ENCODE measurements at regions not wholly inside any gene's neighbourhood (a gene's known extent, or its start where the extent isn't known, plus 50 kb on each side); places are given as distances from the start of the nearest gene placed in this dataset.

GRCh38 chr5:8418049-8418426, 549.1 kb downstream of the MTRR start (continued):
- TF ChIP-seq AFF4 (CRISPR knock-in tag; IDR thresholded peaks at IDR 0.05; ENCODE audit: borderline replicate concordance) (no peak), ZBTB43 (CRISPR knock-in tag; IDR thresholded peaks at IDR 0.05) (no peak), ESRRA (CRISPR knock-in tag; IDR thresholded peaks at IDR 0.05; ENCODE audit: borderline replicate concordance) (no peak)

- TF ChIP-seq OVOL2 (CRISPR knock-in tag; IDR thresholded peaks at IDR 0.05; ENCODE audit: borderline replicate concordance): no peak
- TF ChIP-seq PRRX2 (CRISPR knock-in tag; IDR thresholded peaks at IDR 0.05): no peak
- no peak for TF ChIP-seq ZNF317 (CRISPR knock-in tag; IDR thresholded peaks at IDR 0.05; ENCODE audit: borderline replicate concordance, low read depth)
- no peak for TF ChIP-seq GRHL2 (CRISPR knock-in tag; IDR thresholded peaks at IDR 0.05; ENCODE audit: insufficient replicate concordance, severe bottlenecking)
- no peak for TF ChIP-seq MXD4 (CRISPR knock-in tag; IDR thresholded peaks at IDR 0.05; ENCODE audit: borderline replicate concordance)
- TF ChIP-seq RORB (CRISPR knock-in tag; IDR thresholded peaks at IDR 0.05): no peak
- no peak for TF ChIP-seq ATF1 (CRISPR knock-in tag; IDR thresholded peaks at IDR 0.05)
- TF ChIP-seq ZNF425 (CRISPR knock-in tag; conservative IDR thresholded peaks at IDR 0.05): no peak
- no peak for TF ChIP-seq ZNF263 (CRISPR knock-in tag; IDR thresholded peaks at IDR 0.05; ENCODE audit: low read depth)
- no peak for TF ChIP-seq JAZF1 (CRISPR knock-in tag; IDR thresholded peaks at IDR 0.05)
- TF ChIP-seq ZNF138 (CRISPR knock-in tag; conservative IDR thresholded peaks at IDR 0.05): no peak
- TF ChIP-seq USF1 (CRISPR knock-in tag; IDR thresholded peaks at IDR 0.05): no peak
- TF ChIP-seq ATF3 (CRISPR knock-in tag; conservative IDR thresholded peaks at IDR 0.05): no peak
- ChIA-PET CTCF (no interaction called here), POLR2A (no interaction called here)
- H3K27ac Mint-ChIP-seq: no peak overlapping the region
- H3K4me1 Mint-ChIP-seq: peaks cover 4% of the 10 kb centered on the region
- ATAC-seq (no peak), DNase-seq (ENCODE audit: low spot score) (no peak)
- H3K4me3 Mint-ChIP-seq: no peak overlapping the region
- peaks cover 8% of the 10 kb centered on the region; the same call in 1 of the 2 replicates for H3K36me3 Mint-ChIP-seq
- no peaks in the 10 kb centered on the region; the same call in 1 of the 2 replicates for H3K27me3 Mint-ChIP-seq (ENCODE audit: low read depth)
- peaks cover 17% of the 10 kb centered on the region for H3K9me3 Mint-ChIP-seq
Observed at GRCh38 chr5:8429778-8430758, 561.1 kb downstream of the MTRR start.
